GM20000 (cell line): ENCODE measurements at regions not wholly inside any gene's neighbourhood (a gene's known extent, or its start where the extent isn't known, plus 50 kb on each side); places are given as distances from the start of the nearest gene placed in this dataset.

ENCODE experiments used
- DNase-seq: peaks from one replicate; pipeline ENCODE4 v3.0.0; 2012; ENCODE audit warnings: low spot score
- CTCF ChIP-seq: IDR thresholded peaks from 2 replicates; pipeline ENCODE4 v1.5.1; 2012; ENCODE audit warnings: mild to moderate bottlenecking, control low read depth; ENCODE audit errors: extremely low read depth, missing control alignments

- TF ChIP-seq CTCF, result no peak
- no peak for DNase-seq
These were observed 93.9 kb downstream of the SLC5A7 start for GRCh38 chr2:108080177-108080576.

- TF ChIP-seq CTCF, result no peak
- DNase-seq, result no peak
These were observed 96.7 kb downstream of the SLC5A7 start for GRCh38 chr2:108082978-108083377.

- DNase-seq, result no peak
- TF ChIP-seq CTCF, result no peak
These were observed 98.0 kb downstream of the SLC5A7 start for GRCh38 chr2:108084311-108084710.

GRCh38 chr2:108092886-108093285 lies 106.6 kb downstream of the SLC5A7 start:
- TF ChIP-seq CTCF, result no peak
- DNase-seq, result no peak

GRCh38 chr2:108101481-108101880 lies 115.2 kb downstream of the SLC5A7 start:
- no peak for DNase-seq
- TF ChIP-seq CTCF, result no peak

- TF ChIP-seq CTCF, result no peak
- no peak for DNase-seq
These were observed 120.4 kb downstream of the SLC5A7 start for GRCh38 chr2:108106731-108107130.

GRCh38 chr2:108111936-108112335 lies 125.6 kb downstream of the SLC5A7 start:
- no peak for DNase-seq

More at GRCh38 chr2:108111936-108112335, 125.6 kb downstream of the SLC5A7 start:
- TF ChIP-seq CTCF, result no peak
